ENCODE measurements at regions not wholly inside any gene's neighbourhood (a gene's known extent, or its start where the extent isn't known, plus 50 kb on each side); places are given as distances from the start of the nearest gene placed in this dataset.

DNA sequence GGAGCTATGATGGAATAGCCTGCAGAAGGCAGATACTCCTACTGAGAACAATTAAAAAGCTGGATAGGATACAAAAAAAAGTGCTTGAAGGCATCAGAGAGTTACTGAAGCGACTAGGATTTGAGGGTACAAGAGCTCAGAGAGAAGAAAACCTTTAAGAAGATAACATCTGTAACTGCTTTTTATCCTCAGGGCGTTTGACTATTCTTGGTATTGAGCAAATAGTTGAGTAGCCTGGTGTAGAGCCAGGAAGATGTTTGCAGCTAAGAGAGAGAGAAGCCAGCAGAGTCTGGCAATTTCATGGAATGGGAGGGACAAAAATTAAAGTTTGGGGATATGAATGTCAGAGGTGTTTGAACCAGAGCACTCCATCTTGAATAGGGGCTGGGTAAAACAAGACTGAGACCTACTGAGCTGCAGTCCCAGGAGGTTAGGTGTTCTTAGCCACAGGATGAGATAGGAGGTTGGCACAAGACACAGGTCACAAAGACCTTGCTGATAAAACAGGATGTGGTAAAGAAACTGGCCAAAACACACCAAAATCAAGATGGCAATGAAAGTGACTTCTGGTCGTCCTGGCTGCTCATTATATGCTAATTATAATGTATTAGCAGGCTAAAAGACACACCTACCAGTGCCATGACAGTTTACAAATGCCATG is 428.8 kb downstream of the SH2D4B start:
- TF ChIP-seq, protein P1, sequence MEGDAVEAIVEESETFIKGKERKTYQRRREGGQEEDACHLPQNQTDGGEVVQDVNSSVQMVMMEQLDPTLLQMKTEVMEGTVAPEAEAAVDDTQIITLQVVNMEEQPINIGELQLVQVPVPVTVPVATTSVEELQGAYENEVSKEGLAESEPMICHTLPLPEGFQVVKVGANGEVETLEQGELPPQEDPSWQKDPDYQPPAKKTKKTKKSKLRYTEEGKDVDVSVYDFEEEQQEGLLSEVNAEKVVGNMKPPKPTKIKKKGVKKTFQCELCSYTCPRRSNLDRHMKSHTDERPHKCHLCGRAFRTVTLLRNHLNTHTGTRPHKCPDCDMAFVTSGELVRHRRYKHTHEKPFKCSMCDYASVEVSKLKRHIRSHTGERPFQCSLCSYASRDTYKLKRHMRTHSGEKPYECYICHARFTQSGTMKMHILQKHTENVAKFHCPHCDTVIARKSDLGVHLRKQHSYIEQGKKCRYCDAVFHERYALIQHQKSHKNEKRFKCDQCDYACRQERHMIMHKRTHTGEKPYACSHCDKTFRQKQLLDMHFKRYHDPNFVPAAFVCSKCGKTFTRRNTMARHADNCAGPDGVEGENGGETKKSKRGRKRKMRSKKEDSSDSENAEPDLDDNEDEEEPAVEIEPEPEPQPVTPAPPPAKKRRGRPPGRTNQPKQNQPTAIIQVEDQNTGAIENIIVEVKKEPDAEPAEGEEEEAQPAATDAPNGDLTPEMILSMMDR (IDR thresholded peaks at IDR 0.05), result no peak
- TF ChIP-seq POLR2A (IDR thresholded peaks at IDR 0.05), result no peak
- TF ChIP-seq POLR2AphosphoS5 (IDR thresholded peaks at IDR 0.05), result no peak

Data from breast epithelium (tissue), 3 donors.